Mucosa of descending colon (tissue), 3 donors: ENCODE measurements at regions not wholly inside any gene's neighbourhood (a gene's known extent, or its start where the extent isn't known, plus 50 kb on each side); places are given as distances from the start of the nearest gene placed in this dataset.
"Not testable (repeated sequence)": the region's sequence is repeated elsewhere in the genome, so short reads cannot be mapped to it uniquely, and the experiment has no call there.

ENCODE experiments used
- ATAC-seq: fragments of 200-7000 bp; cut with Tn5 transposase; one replicate; pipeline ENCODE4 v1.9.1; 2020; ENCODE audit warnings: mild to moderate bottlenecking, moderate library complexity
- DNase-seq, 3 donors: peaks; one replicate each; pipeline ENCODE4 v3.0.0-alpha.2; 2020
- H3K36me3 ChIP-seq: fragments of 200-600 bp; one replicate; pipeline ENCODE4 v1.8.0; 2021; ENCODE audit warnings: low read depth, mild to moderate bottlenecking
- H3K4me1 ChIP-seq: fragments of 200-600 bp; one replicate; pipeline ENCODE4 v1.8.0; 2021; ENCODE audit warnings: low read depth, mild to moderate bottlenecking
- H3K4me3 ChIP-seq: fragments of 200-600 bp; one replicate; pipeline ENCODE4 v1.8.0; 2021; ENCODE audit warnings: mild to moderate bottlenecking
- H3K9me3 ChIP-seq: fragments of 200-600 bp; one replicate; pipeline ENCODE4 v1.8.0; 2021; ENCODE audit warnings: mild to moderate bottlenecking
- CTCF ChIP-seq: fragments of 200-600 bp; IDR thresholded peaks from one replicate; pipeline ENCODE4 v1.8.0; 2022; ENCODE audit warnings: antibody characterized with exemption, mild to moderate bottlenecking
- intact Hi-C, 2 donors: fragments of 100-400 bp; cut with DNase I in 1 of 2; cut with micrococcal nuclease in 1 of 2; formaldehyde crosslinking; loops; one replicate each; pipeline versions ENCODE4 v1.11.0 to v1.11.1; 2022; cut with DNase I, micrococcal nuclease
- donor health status: DM: no; HTN: no; CAD: no; lungs with moderate emphysema.
- donor health status: DM: no; HTN: no; CAD: no.
- donor health status: DM: no; HTN: yes; CAD: no.

GRCh38 chr11:10978198-10978597 is 120.3 kb upstream of the ZBED5 start:
- intact Hi-C loops, result no loop called here
- no peak for ATAC-seq
- TF ChIP-seq CTCF, result no peak
- no peak for DNase-seq
- H3K4me3 ChIP-seq, result no peak overlapping the region
- no peaks in the 10 kb centered on the region for H3K4me1 ChIP-seq
- H3K9me3 ChIP-seq, result no peaks in the 10 kb centered on the region
- H3K36me3 ChIP-seq, result no peaks in the 10 kb centered on the region

DNA sequence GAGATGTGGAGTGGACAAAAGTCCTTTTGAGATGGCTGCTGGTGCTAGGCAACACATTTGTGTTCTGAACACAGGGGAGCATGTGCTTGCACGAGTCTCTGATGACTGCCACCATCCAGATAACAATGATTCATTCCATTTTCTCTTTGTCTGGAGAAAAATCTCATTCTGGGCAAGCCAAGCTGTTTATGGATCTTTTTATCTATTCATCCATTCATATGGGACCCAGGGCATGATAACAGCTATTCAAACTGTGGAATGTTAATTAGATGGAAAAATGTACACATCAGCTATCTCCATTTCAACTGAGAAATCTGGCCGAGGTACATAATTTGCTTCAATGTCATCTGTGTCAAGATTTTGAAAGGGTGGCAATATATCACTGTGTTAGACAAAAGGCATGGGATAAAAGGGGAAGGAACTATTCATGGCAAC is 117.5 kb upstream of the ZBED5 start:
- H3K4me3 ChIP-seq, result no peak overlapping the region
- ATAC-seq (no peak), DNase-seq (no peak)

DNA sequence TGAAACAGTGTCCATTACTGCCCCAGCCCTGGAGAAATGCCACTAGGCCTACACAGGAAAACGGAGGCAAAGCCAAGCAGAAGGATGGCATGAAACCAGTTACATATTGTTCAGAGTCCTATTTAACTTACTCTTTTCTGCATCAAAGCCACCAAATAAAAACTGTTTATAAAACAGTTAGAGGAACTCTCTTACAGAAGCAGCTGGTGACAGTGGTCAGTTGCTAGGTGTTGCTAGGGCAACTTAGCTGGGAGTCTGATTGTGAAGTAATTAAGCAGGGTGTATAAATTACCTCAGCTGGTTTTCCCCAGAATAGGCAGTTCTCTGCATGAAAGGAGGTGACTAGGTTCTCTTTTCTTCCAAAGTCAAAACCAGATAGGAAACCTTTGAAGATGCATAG is 115.6 kb upstream of the ZBED5 start:
- Histone ChIP-seq H3K4me1 (no peaks in the 10 kb centered on the region), H3K9me3 (no peaks in the 10 kb centered on the region), H3K4me3 (no peak overlapping the region), H3K36me3 (no peaks in the 10 kb centered on the region)
- intact Hi-C loops, result no loop called here
- no peak for DNase-seq
- TF ChIP-seq CTCF, result no peak
- no peak for ATAC-seq

More for the DNA sequence above, 117.5 kb upstream of the ZBED5 start:
- TF ChIP-seq CTCF, result no peak
- intact Hi-C loops, result no loop called here
- no peaks in the 10 kb centered on the region for H3K9me3 ChIP-seq
- H3K36me3 ChIP-seq, result no peaks in the 10 kb centered on the region
- H3K4me1 ChIP-seq, result no peaks in the 10 kb centered on the region

- no peak overlapping the region for H3K4me3 ChIP-seq
- DNase-seq (no peak), ATAC-seq (no peak)
- H3K36me3 ChIP-seq, result no peaks in the 10 kb centered on the region
- no peak for TF ChIP-seq CTCF
- intact Hi-C loops, result no loop called here
- H3K4me1 ChIP-seq, result no peaks in the 10 kb centered on the region
- H3K9me3 ChIP-seq, result no peaks in the 10 kb centered on the region
Measured at GRCh38 chr11:10970926-10971325, 113.1 kb upstream of the ZBED5 start.

DNA sequence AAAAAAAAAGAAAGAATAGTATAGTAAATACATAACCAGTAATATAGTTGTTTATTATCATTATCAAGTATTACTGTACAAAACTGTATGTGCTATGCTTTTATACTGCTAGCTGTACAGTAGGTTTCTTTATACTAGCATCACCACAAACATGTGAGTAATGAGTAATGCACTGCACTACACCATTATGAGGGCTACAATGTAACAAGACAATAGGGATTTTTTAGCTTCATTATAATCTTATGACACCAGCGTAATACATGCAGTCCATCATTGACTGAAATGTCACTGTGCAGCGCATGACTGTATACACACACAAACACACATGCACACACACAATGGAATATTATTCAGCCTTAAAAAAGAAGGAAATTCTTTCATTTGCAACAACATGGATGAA is 111.5 kb upstream of the ZBED5 start:
- DNase-seq (no peak), ATAC-seq (no peak)
- no peaks in the 10 kb centered on the region for H3K4me1 ChIP-seq
- H3K4me3 ChIP-seq, result no peak overlapping the region
- intact Hi-C loops, result no loop called here
- TF ChIP-seq CTCF, result no peak
- no peaks in the 10 kb centered on the region for H3K36me3 ChIP-seq
- H3K9me3 ChIP-seq, result no peaks in the 10 kb centered on the region

DNA sequence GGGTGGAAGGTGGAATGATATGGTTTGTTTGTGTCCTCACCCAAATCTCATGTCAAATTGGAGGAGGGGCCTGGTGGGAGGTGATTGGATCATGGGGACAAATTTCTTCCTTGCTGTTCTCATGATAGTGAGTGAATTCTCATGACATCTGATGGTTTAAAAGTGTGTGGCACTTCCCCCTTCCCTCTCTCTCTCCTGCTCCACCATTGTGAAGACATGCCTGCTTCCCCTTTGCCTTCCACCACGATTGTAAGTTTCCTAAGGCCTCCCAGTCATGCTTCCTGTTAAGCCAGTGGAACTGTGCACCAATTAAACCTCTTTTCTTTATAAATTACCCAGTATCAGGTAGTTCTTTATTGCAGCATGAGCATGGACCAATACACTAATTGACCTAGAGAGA is 99.0 kb upstream of the ZBED5 start:
- H3K9me3 ChIP-seq, H3K36me3 ChIP-seq, DNase-seq, intact Hi-C loops, ATAC-seq, H3K4me1 ChIP-seq, H3K4me3 ChIP-seq: not testable (repeated sequence)
